ENCODE measurements at regions not wholly inside any gene's neighbourhood (a gene's known extent, or its start where the extent isn't known, plus 50 kb on each side); places are given as distances from the start of the nearest gene placed in this dataset.

DNA sequence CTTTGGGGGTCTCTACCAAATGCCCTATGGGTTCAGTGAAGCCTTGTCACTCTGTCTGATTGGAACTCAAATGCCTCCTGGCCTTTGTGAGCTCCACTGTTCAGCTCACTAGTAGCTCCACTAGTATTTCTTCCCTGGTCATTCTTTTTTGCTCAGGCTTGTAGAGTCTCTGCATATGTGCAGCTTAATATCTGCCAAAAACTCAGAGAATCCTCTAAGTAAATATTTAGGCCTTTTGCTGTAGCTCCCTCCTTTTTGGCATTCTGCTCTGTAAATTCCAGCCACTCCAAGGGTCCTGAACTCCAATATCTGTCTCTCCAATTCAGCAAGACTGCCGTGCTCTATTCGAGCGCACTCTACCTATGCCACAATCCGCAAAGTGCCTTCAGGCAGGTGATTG is 146.5 kb downstream of the MAIP1 start:
- no peak for TF ChIP-seq CTCF (IDR thresholded peaks at IDR 0.05)
- no peak for TF ChIP-seq EZH2phosphoT487 (IDR thresholded peaks at IDR 0.05)
